Skeletal muscle satellite cell (primary cell): ENCODE measurements at regions not wholly inside any gene's neighbourhood (a gene's known extent, or its start where the extent isn't known, plus 50 kb on each side); places are given as distances from the start of the nearest gene placed in this dataset.

Source experiments
- H3K27me3 ChIP-seq: 2 replicates; pipeline ENCODE4 v1.7.0; 2013; ENCODE audit warnings: low read length; ENCODE audit not compliant: control insufficient read depth, insufficient read depth
- H3K36me3 ChIP-seq: 2 replicates; pipeline ENCODE4 v1.7.0; 2013; ENCODE audit warnings: mild to moderate bottlenecking, control low read depth, low read length; ENCODE audit not compliant: insufficient read depth
- H3K4me1 ChIP-seq: 2 replicates; pipeline ENCODE4 v1.7.0; 2013; ENCODE audit warnings: low read length; ENCODE audit not compliant: control insufficient read depth, insufficient read depth
- H3K4me2 ChIP-seq: 2 replicates; pipeline ENCODE4 v1.7.0; 2013; ENCODE audit warnings: mild to moderate bottlenecking, low read length
- H3K4me3 ChIP-seq: 2 replicates; pipeline ENCODE4 v1.7.0; 2013; ENCODE audit warnings: low read length
- H3K9ac ChIP-seq: 2 replicates; pipeline ENCODE4 v1.7.0; 2013; ENCODE audit warnings: mild to moderate bottlenecking, low read depth, low read length, moderate library complexity
- H3K9me3 ChIP-seq: replicated peaks from 2 replicates; pipeline ENCODE4 v1.7.0; 2013; ENCODE audit warnings: mild to moderate bottlenecking, control low read depth, low read length

- Histone ChIP-seq H3K9me3 (no peaks in the 10 kb centered on the region), H3K4me1 (peaks cover 29% of the 10 kb centered on the region), H3K36me3 (no peaks in the 10 kb centered on the region), H3K4me3 (no peak overlapping the region), H3K9ac (no peak overlapping the region), H3K4me2 (no peak overlapping the region), H3K27me3 (no peaks in the 10 kb centered on the region)
Observed at GRCh38 chr12:46946137-46946536, 120.3 kb upstream of the SLC38A4 start.

GRCh38 chr12:46948936-46949545 lies 123.2 kb upstream of the SLC38A4 start:
- no peak overlapping the region for H3K9ac ChIP-seq
- H3K4me2 ChIP-seq = no peak overlapping the region
- peaks cover 17% of the 10 kb centered on the region for H3K4me1 ChIP-seq
- no peaks in the 10 kb centered on the region for H3K36me3 ChIP-seq
- H3K4me3 ChIP-seq = no peak overlapping the region
- no peaks in the 10 kb centered on the region for H3K27me3 ChIP-seq
- no peaks in the 10 kb centered on the region for H3K9me3 ChIP-seq

- no peak overlapping the region for H3K9ac ChIP-seq
- H3K4me1 ChIP-seq = peaks cover 12% of the 10 kb centered on the region
- H3K4me2 ChIP-seq = no peak overlapping the region
- no peaks in the 10 kb centered on the region for H3K9me3 ChIP-seq
- no peaks in the 10 kb centered on the region for H3K36me3 ChIP-seq
- no peak overlapping the region for H3K4me3 ChIP-seq
- no peaks in the 10 kb centered on the region for H3K27me3 ChIP-seq
Observed at GRCh38 chr12:46950094-46950493, 124.3 kb upstream of the SLC38A4 start.

- Histone ChIP-seq H3K9ac (no peak overlapping the region), H3K36me3 (no peaks in the 10 kb centered on the region), H3K27me3 (no peaks in the 10 kb centered on the region), H3K4me3 (no peak overlapping the region), H3K4me2 (no peak overlapping the region), H3K4me1 (peaks cover 12% of the 10 kb centered on the region), H3K9me3 (no peaks in the 10 kb centered on the region)
Observed at GRCh38 chr12:46952880-46953483, 126.4 kb upstream of the PCED1B start.

- no peaks in the 10 kb centered on the region for H3K36me3 ChIP-seq
- peaks cover 26% of the 10 kb centered on the region for H3K4me1 ChIP-seq
- H3K4me2 ChIP-seq = no peak overlapping the region
- no peak overlapping the region for H3K4me3 ChIP-seq
- no peak overlapping the region for H3K9ac ChIP-seq
- no peaks in the 10 kb centered on the region for H3K9me3 ChIP-seq
- no peaks in the 10 kb centered on the region for H3K27me3 ChIP-seq
Observed at GRCh38 chr12:46956451-46957035, 122.9 kb upstream of the PCED1B start.

GRCh38 chr12:46958053-46958452 lies 121.4 kb upstream of the PCED1B start:
- no peak overlapping the region for H3K4me2 ChIP-seq
- no peak overlapping the region for H3K9ac ChIP-seq
- no peak overlapping the region for H3K4me3 ChIP-seq
- H3K27me3 ChIP-seq = no peaks in the 10 kb centered on the region
- no peaks in the 10 kb centered on the region for H3K9me3 ChIP-seq
- no peaks in the 10 kb centered on the region for H3K36me3 ChIP-seq
- H3K4me1 ChIP-seq = peaks cover 17% of the 10 kb centered on the region

- Histone ChIP-seq H3K4me3 (no peak overlapping the region), H3K9ac (peak overlapping the region; percentile 42), H3K4me2 (peak overlapping the region; percentile 30), H3K4me1 (peaks cover 19% of the 10 kb centered on the region), H3K9me3 (no peaks in the 10 kb centered on the region), H3K36me3 (no peaks in the 10 kb centered on the region), H3K27me3 (no peaks in the 10 kb centered on the region)
Observed at GRCh38 chr12:46958599-46959290, 120.7 kb upstream of the PCED1B start.

GRCh38 chr12:46959502-46959901 lies 119.9 kb upstream of the PCED1B start:
- peaks cover 27% of the 10 kb centered on the region for H3K4me1 ChIP-seq
- no peaks in the 10 kb centered on the region for H3K27me3 ChIP-seq
- peak overlapping the region; percentile 30 for H3K4me2 ChIP-seq
- H3K9ac ChIP-seq = peak overlapping the region; percentile 42
- no peak overlapping the region for H3K4me3 ChIP-seq
- no peaks in the 10 kb centered on the region for H3K36me3 ChIP-seq
- H3K9me3 ChIP-seq = no peaks in the 10 kb centered on the region

GRCh38 chr12:46960681-46961080 lies 118.7 kb upstream of the PCED1B start:
- no peaks in the 10 kb centered on the region for H3K27me3 ChIP-seq
- H3K4me1 ChIP-seq = peaks cover 39% of the 10 kb centered on the region
- H3K9ac ChIP-seq = no peak overlapping the region
- no peak overlapping the region for H3K4me3 ChIP-seq
- no peak overlapping the region for H3K4me2 ChIP-seq
- no peaks in the 10 kb centered on the region for H3K9me3 ChIP-seq
- H3K36me3 ChIP-seq = no peaks in the 10 kb centered on the region

GRCh38 chr12:46963191-46963590 lies 116.2 kb upstream of the PCED1B start:
- H3K27me3 ChIP-seq = no peaks in the 10 kb centered on the region

GRCh38 chr12:46963977-46964971 lies 115.1 kb upstream of the PCED1B start:
- Histone ChIP-seq H3K9ac (peak overlapping the region; percentile 72), H3K4me3 (peak overlapping the region; percentile 20), H3K36me3 (no peaks in the 10 kb centered on the region), H3K9me3 (no peaks in the 10 kb centered on the region), H3K27me3 (no peaks in the 10 kb centered on the region), H3K4me1 (peaks cover 35% of the 10 kb centered on the region), H3K4me2 (peak overlapping the region; percentile 68)

More at GRCh38 chr12:46963191-46963590, 116.2 kb upstream of the PCED1B start:
- Histone ChIP-seq H3K4me3 (no peak overlapping the region), H3K36me3 (no peaks in the 10 kb centered on the region), H3K4me2 (no peak overlapping the region), H3K4me1 (peaks cover 42% of the 10 kb centered on the region), H3K9me3 (no peaks in the 10 kb centered on the region), H3K9ac (no peak overlapping the region)
